GM21576 (cell line): ENCODE measurements at regions not wholly inside any gene's neighbourhood (a gene's known extent, or its start where the extent isn't known, plus 50 kb on each side); places are given as distances from the start of the nearest gene placed in this dataset.
"Not testable (repeated sequence)": the region's sequence is repeated elsewhere in the genome, so short reads cannot be mapped to it uniquely, and the experiment has no call there.

Experiments used
- ATAC-seq: cut with Tn5 transposase; IDR thresholded peaks from one replicate; pipeline ENCODE4 v1.9.1; 2021; ENCODE audit warnings: mild to moderate bottlenecking, moderate library complexity; ENCODE audit not compliant: unreplicated experiment

DNA sequence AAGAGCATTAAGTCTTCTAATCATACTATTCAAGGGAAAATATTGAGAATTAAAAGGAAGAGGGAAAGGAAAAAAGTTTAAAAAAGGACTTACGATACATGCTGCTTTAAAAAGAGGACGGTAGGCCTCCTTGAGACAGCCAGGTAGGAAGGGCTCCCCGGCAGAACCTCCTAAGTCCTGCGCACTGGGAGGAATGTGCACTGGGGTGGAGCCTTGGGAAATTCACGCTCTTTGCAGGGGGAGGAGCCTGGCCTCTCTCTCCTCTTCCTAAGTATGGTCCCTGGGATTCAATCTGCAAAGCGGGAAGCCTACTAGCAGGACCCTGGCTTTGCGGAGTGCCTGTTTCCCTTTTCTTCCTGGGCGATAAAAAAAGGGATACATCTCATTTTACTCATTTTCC lies 553.0 kb downstream of the RPS29 start:
- no peak for ATAC-seq

DNA sequence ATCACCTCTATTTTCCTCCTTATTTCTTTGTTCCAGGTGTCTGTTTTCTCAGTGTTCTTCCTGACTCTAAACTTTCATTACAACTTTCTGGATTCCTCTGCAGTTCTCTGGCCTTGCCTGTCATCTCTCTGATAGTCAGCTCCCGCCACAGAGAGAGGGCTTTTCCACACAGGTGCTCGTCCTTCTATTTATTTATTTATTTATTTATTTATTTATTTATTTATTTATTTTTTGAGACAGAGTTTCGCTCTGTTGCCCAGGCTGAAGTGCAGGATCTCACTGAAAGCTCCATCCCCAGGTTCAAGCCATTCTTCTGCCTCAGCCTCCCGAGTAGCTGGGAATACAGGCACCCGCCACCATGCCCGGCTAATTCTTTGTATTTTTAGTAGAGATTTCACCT lies 554.5 kb downstream of the RPS29 start:
- not testable (repeated sequence) for ATAC-seq

DNA sequence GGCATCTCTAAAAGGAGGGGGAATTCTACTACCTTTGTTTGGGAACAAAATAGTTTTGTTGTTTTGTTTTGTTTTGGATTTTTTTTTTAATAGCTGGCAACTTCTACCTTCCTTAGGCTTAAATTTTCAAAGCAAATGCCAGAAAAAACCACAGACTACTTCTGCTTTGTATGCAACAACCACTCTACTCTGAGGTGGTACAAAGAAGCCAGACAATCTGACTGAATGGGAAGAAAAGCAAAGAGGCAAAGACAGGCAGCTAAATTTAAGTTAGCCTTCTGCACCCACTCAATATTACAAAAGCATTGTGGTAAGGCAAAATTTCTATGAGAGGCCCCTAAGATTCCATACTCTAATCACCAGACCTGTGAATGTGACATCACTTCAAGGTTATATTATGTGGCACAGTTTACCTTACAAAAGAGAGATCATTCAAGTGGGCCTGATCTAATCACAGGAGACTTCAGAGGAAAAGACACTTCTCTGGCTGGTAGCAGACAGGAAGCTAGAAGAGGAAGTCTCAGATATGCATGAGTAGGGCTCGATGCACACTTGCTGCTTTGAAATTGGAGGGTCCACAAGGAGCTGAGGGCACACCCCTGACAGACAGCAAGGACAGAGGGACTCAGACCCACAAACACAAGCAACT lies 566.6 kb downstream of the RPS29 start:
- ATAC-seq = peak; percentile 75

DNA sequence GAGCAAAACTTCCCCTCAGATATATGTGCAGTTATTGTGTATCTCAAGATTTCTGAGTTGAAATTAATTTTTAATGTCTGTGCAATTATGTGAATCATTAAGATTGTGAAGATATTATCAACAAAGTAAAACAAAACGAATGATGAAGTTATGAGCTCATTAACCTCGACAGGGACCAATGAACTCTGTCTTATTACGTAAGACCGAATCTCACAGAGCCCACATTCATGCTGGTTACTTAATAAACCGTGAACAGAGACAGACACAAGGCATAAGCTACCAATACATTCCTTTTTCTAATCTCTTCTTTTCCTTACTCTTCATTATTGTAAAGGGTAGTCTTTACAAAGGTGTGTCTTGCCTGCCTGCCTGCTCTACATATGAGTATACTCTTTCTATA lies 568.7 kb downstream of the RPS29 start:
- no peak for ATAC-seq

DNA sequence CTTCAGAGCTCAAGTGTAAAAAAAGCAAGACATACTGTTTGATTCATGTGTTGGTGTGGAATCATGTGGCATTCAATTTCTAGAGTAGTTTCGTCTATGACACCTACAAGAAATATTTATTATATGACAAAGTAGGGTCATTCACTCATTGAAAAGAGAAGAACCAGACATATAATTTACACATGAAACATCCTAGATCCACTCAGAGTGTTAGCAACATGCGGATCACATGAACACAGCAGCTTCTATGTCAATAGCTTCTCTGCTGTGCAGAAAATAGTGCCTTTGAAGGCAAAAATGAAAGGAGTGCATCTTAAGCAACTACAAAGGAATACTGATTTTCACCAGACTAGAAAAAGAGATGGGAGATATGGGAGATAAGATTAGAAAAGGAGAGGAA lies 569.8 kb downstream of the RPS29 start:
- ATAC-seq = no peak

DNA sequence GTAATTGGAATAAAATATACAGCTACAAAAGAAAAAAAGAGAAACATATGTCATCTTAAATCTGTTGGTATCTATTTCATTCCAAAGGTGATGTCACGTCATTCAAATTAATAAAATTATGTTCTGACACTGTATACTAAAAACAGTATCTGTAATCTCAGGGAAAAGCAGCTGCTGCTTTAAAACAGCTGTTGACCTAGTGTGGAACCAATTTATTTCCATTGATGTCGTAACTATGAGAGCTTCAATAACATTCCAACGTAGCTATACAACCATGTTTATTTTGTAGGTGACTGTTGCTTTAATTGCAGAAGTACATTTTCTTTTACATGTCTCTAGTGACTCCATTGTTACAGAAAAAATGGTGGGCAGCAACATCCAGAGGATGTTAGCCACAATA lies 571.7 kb downstream of the RPS29 start:
- ATAC-seq = no peak

DNA sequence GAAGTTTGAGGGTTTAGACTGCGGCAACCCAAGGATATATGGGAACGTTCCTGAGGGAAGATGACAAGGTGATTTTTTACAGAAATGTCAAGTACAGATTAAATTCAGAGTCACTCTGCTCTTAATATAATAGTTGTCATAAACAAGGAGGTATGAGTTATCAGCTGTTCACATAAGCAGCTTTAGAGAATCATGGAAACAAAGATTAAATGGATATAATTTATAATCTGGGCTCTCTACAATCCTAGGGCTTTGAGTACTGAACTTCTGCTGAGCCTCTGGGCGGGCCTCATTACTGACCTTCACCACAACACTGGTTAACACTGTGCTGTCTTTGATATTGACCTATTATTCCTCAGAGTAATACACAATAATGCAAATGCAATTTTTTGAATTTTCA lies 577.8 kb downstream of the RPS29 start:
- no peak for ATAC-seq

DNA sequence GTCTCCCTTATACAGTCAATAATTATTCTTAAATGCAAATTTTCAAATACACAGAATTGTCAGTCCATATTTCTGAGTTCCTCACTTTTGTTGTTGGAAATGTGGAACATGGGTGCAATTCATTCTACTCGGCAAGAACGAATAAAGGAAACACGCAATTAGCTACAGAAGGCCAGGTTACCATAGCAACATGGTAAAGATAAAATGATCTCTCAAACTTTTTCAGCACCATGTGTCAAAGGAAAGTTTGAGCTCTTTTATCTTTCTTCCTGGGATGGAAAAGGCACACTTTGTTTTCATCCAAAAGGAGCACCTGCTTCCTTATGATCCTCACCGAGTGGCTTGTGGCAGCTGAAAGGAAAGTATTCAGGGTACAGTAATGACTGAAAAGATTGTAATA lies 595.0 kb downstream of the RPS29 start:
- ATAC-seq = no peak

DNA sequence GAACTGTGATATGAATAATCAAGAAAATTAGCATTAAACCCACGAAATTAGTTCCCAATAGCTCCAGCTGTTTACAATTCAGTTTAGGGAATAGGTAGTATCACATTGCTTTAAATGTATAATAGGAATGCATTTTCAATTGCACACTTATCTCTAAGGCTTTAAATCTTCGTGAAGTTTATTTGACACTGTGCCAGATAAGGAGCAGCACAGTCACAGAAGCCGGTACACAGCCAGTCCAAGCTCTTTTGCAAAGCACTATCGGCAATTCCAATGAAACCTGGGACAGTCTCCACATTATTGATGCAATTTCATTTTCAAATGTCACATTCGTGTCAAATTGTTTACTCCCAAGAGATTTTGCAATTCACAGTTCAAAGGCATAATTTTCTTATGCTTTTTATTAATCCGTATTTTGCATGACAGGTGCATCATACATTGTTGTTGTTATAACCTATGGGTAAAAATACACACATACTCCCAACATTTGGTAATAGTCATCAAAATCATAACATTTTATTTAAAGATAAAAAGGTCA lies 602.8 kb downstream of the RPS29 start:
- no peak for ATAC-seq

DNA sequence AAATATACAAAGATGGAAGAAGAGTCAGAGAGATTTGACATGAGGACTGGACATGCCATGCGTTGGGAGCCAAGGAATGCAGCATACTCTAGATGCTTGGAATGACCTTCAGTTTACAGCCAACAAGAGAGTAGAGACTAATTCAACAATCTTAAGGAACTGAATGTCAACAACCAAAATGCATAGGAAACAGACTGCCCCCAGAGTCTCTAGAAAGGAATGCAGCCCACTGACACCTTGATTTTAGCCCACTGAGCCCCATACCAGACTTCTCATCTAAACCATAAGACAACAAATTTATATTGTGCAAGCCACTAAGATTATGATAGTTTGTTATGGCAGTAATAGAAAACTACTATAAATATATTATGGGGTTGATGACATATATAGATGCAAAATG lies 611.2 kb downstream of the RPS29 start:
- no peak for ATAC-seq

DNA sequence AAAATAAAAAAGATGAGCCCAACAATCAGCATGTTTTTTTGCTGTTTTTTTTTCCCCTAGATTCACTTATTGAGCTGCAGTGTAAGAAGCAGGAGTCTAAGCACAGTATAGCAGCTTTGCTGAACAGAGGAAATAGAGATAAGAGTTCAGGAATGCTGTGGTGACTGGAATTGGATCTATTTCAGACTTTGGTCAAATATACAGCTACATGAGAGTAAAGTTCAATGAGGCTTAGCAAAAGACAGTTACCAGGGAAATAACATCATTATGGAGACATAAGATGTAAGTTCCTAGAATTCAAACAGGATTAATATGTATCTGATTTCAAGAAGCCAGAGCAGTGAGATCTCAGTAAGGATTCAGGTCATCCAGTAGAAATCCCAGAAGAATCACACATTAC lies 613.0 kb downstream of the RPS29 start:
- ATAC-seq = no peak

DNA sequence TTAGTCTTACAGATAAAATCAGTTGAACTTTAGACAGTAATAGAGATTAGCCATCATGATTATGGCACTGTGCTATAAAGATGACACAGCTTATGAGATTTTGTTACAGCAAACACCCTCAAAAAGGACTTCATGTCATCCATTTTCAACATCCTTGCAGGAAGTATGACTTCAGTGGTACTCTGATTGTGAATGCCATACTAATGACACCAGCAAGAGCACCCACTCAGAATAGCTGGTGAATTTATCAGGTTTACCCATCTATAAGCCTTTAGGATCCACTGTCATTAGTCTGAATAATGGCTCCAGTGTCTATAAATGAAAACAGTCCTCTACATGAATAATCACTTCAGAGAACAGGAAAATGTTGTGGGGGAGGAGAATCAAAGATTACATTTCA lies 615.2 kb downstream of the RPS29 start:
- ATAC-seq = no peak

DNA sequence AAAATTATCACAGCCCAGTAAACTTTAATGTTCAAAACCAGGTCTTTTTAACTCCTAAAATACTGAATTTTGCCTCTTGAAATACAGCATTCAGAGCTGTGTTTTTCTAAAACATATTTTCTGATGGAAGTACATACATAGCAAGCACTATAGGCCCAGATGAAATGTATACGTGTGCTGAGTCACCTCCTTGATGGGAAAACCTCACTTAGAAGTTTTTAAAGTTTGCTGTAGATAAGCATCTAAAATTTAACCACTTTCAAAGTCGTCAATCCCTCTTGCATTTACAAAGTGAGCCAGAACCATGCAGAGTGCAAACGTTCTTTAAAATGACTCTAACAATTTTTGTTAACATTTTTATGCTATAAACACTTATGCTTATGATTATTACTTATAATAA lies 618.8 kb downstream of the RPS29 start:
- ATAC-seq = no peak

DNA sequence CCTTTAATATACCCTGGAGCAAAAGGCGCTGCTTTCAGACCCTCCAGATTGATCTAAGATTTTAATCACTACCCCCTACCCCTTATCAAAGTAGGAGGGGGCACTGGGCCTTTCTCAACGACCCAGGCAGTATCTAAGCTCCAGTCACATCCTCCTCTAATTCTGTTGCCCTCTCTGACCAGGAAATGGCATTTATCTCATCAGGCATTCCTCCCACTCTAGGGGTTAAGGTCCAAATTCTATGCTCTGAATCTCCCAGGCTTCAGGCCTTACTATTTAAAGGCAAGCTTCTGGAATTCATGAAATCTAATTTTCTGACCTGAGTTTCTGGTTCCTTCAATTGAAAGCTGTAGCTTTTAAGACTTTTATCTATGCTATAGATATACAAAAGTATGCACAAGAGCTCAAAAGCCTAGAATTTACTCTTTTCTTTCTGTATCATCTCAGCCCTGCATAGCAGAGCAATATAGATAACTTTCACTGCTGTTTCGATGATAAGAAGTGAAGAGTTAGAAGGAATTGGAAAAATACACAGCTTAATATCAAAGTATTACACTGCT lies 622.9 kb downstream of the RPS29 start:
- no peak for ATAC-seq

DNA sequence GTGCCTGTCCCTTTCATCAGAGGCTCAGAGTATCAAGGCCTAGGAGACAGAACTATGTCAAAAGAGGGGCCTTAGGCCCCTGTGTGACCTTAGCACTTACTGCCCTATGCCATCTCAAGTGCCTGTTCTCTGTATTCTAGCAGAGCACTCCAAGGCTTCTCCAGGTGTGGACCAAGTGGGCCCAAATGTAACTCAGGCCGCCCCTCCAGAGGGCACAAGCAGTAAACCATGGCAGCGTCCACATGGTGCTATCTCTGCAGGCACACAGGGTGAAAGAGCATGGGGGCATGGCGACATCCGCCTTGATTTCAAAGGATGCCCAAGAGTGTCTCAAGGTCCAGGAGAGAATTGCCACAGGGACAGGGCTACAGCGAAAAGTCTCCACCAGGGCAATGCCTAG lies 628.7 kb downstream of the RPS29 start:
- no peak for ATAC-seq

DNA sequence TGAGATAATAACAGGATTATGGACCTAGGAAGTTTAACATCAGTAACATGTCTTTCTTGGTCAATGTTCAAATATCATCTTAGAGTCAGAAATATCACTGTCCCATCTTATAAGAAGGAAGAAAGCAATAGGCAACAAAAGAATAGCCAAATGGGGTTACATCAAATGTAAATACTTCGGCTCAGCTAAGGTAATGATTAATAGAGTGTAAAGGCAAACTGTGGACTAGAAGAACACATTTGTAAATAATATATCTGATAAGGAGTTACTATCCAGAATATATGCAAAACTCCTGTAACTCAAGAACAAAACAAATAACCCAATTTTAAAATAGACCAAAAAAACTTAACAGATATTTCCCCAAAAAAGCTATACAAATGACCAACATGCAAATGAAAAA lies 630.3 kb downstream of the RPS29 start:
- no peak for ATAC-seq

DNA sequence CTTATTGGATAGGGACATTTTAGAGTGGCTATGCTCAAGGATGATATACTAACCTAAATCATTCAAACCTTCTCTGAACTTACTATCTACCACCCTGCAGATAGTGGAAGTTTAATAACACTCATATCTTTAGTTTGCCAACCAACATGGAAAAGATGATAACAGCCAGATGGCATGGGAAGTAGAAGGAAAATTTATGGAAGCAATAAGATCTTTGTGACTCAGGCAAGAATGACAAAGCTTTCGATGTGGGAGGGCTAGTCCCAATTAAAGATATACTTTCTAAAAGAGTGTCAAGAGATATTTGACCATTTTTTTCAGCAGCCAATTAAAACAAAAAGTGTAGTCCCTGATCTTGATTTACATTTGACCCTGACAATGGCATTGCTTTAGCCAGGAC lies 631.7 kb downstream of the RPS29 start:
- no peak for ATAC-seq

DNA sequence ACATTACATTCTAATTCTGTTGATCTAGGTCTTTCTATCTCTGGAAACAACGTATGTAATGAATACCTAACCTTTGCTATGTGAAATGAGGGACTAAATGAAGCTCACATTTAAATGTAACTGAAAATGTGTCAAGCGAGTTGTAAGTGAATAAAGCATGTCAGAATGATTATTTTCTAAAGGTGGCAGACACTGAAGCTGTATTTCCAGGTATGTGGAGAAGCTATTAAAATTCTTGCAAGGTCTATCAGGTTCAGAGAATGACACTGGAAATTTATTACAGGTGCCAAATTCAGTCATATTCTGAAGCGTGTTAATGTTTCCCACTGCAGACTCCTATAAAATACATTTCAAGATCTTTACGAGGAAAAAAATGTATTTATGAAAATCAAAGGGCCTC lies 641.4 kb downstream of the RPS29 start:
- ATAC-seq = no peak

DNA sequence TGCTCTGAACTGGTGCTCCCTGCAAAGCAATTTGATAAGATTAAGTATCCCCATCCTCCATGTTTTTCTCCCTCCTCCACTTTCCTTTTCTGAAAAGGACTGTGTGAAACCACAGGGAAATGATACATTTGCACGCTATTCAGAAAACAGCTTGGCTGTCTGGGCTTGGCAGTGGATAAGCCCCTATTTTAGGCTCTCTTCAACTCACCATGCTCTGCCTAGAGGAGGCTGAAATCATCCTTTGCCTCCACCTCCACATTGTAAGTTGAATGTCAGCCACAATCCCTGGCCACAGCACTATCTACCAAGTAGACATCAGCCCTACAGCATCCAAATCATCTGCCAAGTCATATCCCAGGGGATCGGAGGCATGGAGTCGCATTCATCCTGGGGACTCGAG lies 642.3 kb downstream of the RPS29 start:
- ATAC-seq = no peak

DNA sequence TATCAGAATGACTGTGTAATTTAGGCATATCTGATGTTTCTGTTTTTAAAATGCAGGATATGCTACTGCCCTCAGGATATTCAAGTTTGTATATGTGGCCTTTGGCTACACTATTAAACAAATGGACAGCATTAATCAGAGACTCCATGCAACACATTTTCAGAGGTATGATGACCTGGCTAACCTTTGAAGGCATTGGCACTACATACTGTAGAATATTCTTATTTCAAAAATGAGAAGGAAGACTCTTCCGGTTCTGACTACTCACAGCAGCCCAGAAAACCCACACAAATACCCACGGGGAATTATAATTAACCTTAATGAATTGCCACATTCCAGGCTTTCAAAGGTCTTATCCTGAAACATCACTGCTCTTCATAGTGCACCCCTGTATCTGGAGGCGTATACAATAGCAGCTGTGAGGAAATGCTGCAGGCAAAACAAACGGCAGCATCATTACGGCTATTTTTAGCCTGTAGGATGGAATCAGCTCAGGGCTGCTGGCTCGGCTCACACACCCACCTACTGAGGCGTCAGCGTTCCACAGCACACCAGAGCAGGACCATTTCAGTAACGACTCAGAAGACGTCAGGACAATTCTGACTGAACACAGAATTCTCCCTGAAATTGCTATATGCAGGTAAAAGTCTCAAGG lies 648.5 kb downstream of the RPS29 start:
- no peak for ATAC-seq

DNA sequence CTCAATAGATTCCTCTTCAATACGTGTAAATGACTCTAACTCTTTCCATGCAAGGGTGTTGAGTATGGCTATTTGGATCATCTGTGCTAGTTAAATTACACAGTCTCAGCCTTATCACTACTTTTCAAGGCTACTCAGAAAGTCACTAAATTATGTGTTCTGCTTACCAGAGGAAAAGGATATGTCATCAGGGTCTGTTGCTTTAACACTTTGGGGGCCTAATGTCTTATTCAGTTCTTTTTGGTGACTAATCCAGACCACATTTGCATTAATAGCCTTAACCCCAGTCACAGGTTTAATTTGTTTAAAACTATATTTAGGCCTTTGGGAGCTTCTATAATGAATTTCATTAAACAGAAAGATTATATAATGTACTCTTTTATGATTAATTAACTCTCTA lies 649.3 kb downstream of the RPS29 start:
- no peak for ATAC-seq

DNA sequence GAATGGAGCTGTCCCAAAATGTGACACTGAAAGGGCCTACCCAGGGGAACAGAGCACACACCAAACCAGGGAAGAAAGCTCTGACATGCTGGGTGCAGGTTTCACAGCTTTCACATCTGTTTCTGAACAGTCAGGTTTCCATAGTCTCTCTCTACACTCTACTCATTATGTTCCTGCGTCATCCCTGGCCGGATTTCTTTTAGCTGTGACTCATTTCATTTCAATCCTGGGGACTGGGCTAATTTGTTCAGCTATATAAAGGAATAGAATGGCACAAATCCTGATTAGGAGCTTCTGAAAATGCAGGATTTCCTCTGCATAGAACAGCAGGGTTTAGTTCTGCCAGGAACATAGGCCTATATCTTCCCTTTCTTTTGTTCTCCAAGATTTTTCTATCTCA lies 649.8 kb downstream of the RPS29 start:
- ATAC-seq = no peak

DNA sequence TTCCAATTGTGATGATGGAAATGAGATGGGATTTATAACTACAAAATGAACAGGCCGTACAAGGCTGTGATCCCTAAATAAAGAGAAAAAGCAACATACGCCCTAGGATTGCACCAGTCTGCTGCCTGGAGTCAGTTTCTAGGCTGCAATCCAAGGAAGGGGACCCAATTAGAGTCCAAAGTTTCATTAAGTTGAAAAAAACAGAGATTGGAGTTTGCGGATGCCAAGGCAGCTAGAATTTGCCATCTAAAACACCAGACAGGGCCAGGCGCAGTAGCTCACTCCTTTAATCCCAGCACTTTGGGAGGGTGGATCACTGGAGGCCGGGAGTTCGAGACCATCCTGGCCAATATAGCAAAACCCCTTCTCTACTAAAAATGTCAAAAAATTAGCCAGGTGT lies 661.0 kb downstream of the RPS29 start:
- ATAC-seq = no peak
